ENCODE measurements at regions not wholly inside any gene's neighbourhood (a gene's known extent, or its start where the extent isn't known, plus 50 kb on each side); places are given as distances from the start of the nearest gene placed in this dataset.

GRCh38 chr1:90142697-90143096 lies 147.8 kb downstream of the ZNF326 start:
- H3K27ac ChIP-seq (ENCODE audit: low read depth, low read length), result no peak overlapping the region
- TF ChIP-seq TCF7L2 (IDR thresholded peaks at IDR 0.05; ENCODE audit: borderline replicate concordance, extremely low read depth, insufficient read depth, insufficient read length) (no peak), FOSL1 (IDR thresholded peaks at IDR 0.05; ENCODE audit: low read depth) (no peak), POLR2AphosphoS5 (IDR thresholded peaks at IDR 0.05; ENCODE audit: low read depth, low read length) (no peak), CEBPB (IDR thresholded peaks at IDR 0.05; ENCODE audit: low read depth) (no peak), ZFX (IDR thresholded peaks at IDR 0.05) (no peak), REST (IDR thresholded peaks at IDR 0.05; ENCODE audit: low read depth) (no peak), SP1 (IDR thresholded peaks at IDR 0.05; ENCODE audit: low read depth) (no peak), ELF1 (IDR thresholded peaks at IDR 0.05; ENCODE audit: borderline replicate concordance, low read depth) (no peak), CTCF (IDR thresholded peaks at IDR 0.05 in 2 of 3, conservative IDR thresholded peaks at IDR 0.05 in 1 of 3; ENCODE audit: borderline replicate concordance in 1 of 3, insufficient read depth in 1 of 3, low read depth in 2 of 3, low read length in 2 of 3) (no peak)
- TF ChIP-seq, protein P1, sequence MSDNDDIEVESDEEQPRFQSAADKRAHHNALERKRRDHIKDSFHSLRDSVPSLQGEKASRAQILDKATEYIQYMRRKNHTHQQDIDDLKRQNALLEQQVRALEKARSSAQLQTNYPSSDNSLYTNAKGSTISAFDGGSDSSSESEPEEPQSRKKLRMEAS (IDR thresholded peaks at IDR 0.05), result no peak
- no peaks in the 10 kb centered on the region for H3K27me3 ChIP-seq (ENCODE audit: insufficient read depth, low read length)
- H3K9ac ChIP-seq (ENCODE audit: low read length), result no peak overlapping the region
- no peak overlapping the region for H3K4me3 ChIP-seq (replicated peaks in 1 of 2; ENCODE audit: low read depth in 1 of 2, low read length in 2 of 2)
- H2AFZ ChIP-seq (ENCODE audit: low read depth, low read length, poor library complexity, severe bottlenecking), result no peak overlapping the region
- ChIA-PET POLR2A (no interaction called here), CTCF (no interaction called here), RAD21 (ENCODE audit: low non-redundant PET in 1 of 2, low total read pairs in 2 of 2, uncharacterized antibody in 2 of 2, unreplicated experiment in 2 of 2) (no interaction called here)
- ATAC-seq (no peak), DNase-seq (ENCODE audit: low read depth, low spot score) (no peak)
- no peaks in the 10 kb centered on the region for H4K20me1 ChIP-seq (ENCODE audit: insufficient read depth)
- no peaks in the 10 kb centered on the region for H3K4me1 ChIP-seq (ENCODE audit: control insufficient read depth in 1 of 2, insufficient read depth in 2 of 2, low read length in 2 of 2)
- H3K79me2 ChIP-seq (ENCODE audit: insufficient read depth, low read length), result no peaks in the 10 kb centered on the region
- intact Hi-C loops (cut with micrococcal nuclease), result no loop called here
- H3K36me3 ChIP-seq (ENCODE audit: control insufficient read depth in 1 of 2, insufficient read depth in 2 of 2, low read length in 2 of 2), result no peaks in the 10 kb centered on the region
- no peak overlapping the region for H3K4me2 ChIP-seq (ENCODE audit: low read length)
- H3K9me2 ChIP-seq (ENCODE audit: insufficient read depth), result no peaks in the 10 kb centered on the region
- H3K9me3 ChIP-seq (ENCODE audit: control insufficient read depth in 1 of 2, insufficient read depth in 1 of 2, low read depth in 1 of 2, low read length in 2 of 2), result no peaks in the 10 kb centered on the region
- BruUV-seq (replicated peaks), result no TSS peak
